HG02623 (cell line): ENCODE measurements at regions not wholly inside any gene's neighbourhood (a gene's known extent, or its start where the extent isn't known, plus 50 kb on each side); places are given as distances from the start of the nearest gene placed in this dataset.
A peak's percentile ranks its signal among the peaks of the same experiment; 100 is the strongest.

Source experiments
- ATAC-seq: cut with Tn5 transposase; IDR thresholded peaks from one replicate; pipeline ENCODE4 v1.9.1; 2021; ENCODE audit warnings: moderate library complexity; ENCODE audit not compliant: unreplicated experiment

DNA sequence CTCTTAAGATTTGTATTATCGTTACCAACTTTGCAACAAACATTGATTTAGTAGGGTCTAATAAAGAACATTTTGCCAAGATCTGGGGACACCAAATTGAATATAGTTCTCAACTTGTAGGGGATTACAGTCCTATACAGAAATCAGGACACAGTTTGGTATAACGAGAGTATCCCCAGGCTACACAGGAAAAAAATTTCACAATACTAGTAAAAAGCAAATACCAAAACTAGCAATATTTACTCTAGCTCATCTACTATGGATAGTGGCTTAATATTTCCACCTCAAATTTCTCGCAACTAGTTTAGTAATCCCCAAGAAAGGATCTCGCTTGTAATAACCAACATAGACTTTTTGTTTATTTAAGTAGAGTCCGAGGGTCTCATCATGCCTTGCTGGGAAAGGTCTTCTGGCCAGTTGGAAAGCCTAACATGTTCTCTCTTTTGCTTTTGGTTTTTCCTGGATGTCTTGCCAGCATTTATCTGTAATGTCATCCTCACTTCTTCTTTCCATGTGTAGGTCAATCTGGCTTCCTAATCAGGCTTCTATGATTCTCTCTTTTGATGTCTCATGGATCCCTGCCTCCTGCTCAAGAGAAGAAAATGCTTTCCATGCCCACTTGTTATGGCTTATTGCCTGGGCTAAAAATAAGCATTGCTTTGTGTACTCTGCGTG, 104.7 kb upstream of the KCNK2 start:
- no peak for ATAC-seq

DNA sequence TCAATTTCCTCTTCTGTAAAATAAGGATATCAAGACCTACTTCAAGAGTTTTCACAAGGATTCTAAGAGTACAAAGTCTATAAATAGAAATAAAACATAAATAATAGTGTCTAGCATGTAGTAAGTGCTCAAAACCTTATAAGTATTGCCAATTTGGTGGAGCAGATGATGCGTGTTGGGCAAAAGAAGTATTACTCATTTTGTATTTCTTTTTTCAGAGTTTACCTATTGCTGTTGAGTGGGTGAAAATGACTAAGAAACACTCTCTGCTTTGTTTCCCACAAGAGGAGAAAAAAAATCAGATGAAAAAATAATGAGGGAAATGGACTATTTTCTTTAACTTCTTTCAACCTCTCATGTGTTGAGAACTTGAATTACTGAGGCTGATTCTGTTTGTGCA, 103.3 kb upstream of the KCNK2 start:
- ATAC-seq, result no peak

GRCh38 chr1:214980921-214981320, 101.6 kb upstream of the KCNK2 start:
- ATAC-seq, result no peak

GRCh38 chr1:214983126-214983869, 99.2 kb upstream of the KCNK2 start:
- no peak for ATAC-seq

- no peak for ATAC-seq
Measured at GRCh38 chr1:214989341-214989740, 93.2 kb upstream of the KCNK2 start.

- no peak for ATAC-seq
Measured at GRCh38 chr1:214990619-214991018, 91.9 kb upstream of the KCNK2 start.

GRCh38 chr1:214991691-214992315, 90.7 kb upstream of the KCNK2 start:
- ATAC-seq, result no peak

DNA sequence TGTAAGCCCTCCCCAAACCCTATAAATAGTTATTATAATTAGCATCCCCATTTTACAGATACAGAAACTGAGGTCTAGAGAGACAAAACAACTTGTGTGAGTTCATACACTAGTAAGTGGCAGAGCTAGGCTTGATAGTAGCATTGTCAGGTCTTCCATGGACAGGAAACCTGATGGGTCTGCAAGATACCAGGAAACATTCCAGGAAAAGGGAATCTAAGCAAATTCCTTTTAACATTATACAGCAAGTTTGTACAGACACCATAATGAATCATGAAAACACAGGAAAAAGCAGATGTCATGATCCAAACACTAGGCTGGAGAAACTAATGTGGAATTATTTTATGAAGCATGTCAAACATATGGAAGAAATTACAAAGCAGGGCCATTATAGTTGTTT, 89.1 kb upstream of the KCNK2 start:
- ATAC-seq, result no peak

DNA sequence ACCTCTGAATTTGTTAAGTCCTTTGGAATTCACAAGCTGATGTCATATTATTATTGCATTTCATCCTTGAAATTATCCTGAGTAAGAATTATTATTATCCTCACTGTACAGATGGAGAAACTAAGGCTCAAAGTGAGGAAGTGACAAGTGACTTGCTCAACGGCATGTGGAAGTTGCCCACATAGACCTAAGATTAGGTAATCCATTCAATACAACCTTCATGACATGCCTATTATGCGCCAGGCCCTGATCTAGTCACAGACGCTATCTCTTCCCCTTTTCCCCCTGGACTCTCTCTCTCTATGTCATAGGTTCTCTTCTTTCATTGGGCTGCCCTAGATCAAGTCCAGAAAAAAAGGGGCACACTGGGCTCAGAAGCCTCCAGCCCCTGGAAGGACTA, 84.9 kb upstream of the KCNK2 start:
- no peak for ATAC-seq

DNA sequence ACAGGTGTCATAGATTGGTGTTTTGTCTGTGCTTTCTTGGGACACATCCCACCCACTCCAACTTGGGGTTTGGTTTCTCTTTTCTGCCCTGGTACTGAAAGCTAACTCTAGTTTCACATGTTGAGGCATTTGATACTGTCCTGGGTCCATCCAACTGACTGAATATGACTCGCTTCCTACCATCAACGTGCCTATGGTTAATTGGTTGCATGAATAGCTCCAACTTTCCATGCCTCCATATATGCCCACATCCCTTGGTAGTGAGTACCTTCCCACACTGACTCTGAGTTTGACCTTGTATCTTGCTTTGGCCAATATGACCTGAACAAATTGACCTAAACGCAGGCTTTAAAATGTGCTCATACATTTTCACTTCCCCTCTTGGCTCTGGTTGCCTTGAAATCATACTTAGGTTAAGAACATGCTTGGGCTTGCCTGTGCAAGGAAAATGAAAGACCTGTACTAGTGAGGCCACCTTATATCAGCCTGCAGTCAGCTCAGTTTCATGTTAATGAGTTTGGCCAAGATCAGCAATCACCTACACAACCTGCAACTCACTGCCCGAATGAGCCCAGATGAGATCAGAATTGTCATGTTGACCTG, 81.0 kb upstream of the KCNK2 start:
- peak; percentile 87 for ATAC-seq

DNA sequence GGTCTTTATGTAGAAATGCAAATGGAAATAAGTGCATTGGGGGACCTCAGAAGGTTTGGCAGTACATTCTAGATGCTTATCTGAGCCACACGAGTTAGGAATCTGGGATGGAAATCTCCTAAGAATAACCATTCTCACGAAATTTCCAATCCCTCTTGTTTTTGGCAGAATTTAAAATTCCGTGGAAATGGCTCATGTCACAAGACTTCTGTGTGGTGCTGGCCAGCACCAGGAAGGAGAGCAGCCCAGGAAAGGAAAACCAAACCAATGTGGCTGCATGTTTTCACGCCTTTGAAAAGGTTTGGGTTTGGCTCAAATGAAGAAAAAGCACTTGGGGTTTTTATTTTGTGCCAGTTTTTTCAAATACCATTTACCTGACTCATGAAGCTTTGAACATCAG, 80.1 kb upstream of the KCNK2 start:
- ATAC-seq, result no peak

- no peak for ATAC-seq
Measured at GRCh38 chr1:215003686-215004085, 78.9 kb upstream of the KCNK2 start.

GRCh38 chr1:215004121-215004827, 78.3 kb upstream of the KCNK2 start:
- no peak for ATAC-seq

DNA sequence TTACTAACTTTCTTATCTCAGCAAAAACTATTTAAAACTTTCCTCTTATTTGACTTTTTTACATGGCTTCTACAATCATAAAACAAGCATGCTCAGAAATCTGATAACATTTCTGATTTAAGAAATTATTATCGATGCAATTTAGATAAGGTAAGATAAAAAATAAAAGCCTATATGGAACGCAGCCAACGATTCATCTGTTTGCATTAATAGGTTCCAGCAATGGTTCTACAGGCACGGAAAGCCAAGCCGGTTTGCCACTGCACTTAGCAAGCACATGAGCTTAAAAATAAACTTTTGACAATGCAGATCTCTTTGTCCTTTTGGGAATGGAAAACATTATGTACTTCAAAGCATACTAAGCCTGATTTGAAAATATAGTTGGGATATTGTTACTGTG, 77.5 kb upstream of the KCNK2 start:
- no peak for ATAC-seq

- no peak for ATAC-seq
Measured at GRCh38 chr1:215005656-215006345, 76.7 kb upstream of the KCNK2 start.

DNA sequence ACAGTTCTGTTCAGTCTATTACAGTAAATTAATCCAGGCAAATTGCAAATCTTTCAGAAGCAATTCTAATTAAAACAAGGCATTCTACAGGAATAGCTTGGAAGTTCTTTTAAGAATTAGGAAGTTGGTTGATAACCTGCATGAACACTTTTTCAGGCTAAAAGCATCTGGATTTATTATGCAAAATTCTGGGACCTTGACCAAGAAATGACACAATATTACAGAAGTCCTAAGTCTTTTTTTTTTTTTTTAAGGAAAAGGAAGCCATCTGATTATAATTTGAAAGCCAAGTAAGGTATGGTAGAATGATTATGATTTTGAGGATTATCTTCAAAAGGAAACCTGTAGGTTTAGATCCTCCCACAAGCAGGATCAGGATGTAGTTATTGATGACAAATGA, 74.7 kb upstream of the KCNK2 start:
- no peak for ATAC-seq

DNA sequence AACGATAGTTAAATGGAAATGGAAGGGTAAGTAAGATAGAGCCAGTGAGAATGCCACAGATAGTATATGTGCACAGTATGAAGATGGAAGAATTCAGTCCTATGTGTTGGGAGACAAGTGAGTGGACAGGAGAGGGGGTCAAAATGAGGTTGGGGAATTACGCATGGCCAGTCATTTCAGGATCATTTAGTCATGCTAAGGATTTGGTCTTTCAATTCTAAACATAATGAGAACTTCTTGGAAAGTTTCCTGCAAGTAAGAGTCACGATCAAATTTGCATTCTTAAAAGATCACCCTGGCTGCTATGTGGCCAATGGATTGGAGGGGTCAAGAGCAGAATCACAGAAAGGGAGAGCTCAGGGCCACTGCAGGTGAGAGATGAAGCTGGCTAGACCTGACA, 64.0 kb upstream of the KCNK2 start:
- no peak for ATAC-seq

DNA sequence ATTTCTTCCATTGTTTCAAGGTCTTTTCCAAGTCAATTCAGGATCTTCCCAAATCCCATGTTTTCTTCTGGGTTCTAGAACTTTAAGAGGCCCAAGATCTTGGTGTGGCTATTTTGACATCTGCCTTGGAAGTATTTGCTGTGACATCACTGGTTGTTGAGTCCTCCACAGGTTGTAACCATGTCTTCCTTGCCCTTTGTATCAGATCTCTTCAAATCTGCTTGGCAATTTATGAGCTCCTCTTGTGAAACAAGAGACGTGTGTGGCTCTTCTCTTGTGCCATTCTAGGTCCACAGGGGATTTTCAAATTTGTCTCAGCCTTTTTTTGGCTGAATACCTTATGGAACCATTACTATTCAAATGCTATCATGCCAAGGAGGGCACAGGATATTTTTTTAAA, 60.3 kb upstream of the KCNK2 start:
- no peak for ATAC-seq

GRCh38 chr1:215022741-215023141, 59.8 kb upstream of the KCNK2 start:
- no peak for ATAC-seq

DNA sequence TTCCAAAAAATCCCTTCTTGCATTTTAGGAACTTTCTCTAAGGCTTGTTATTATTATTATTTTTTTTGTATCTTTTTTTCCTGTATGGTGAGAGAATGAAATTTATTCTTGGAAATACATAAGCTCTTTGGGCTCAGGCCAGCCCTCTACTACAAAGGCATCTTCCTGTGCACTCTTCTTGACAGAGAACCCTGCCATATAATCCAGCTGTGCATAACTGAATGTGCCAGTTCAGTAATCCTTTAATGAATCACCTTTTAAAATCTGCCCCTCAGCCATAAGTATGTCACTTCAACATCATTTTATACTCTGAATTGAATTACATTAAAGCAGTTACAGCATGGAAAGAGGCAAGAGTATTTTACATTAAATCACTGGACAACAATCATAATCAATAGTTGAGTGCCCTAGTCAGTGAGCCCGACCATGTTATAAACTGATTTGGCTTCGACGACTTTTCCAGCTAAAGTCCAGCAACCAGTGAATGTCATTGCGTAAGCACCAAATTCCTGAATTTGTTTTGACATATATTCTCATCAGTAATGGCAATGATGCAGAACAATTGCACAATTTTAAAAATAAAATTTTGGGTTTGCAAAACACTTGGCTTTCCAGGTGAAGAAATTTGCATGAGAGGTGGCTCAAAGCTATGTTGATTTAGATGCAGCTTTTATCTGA, 59.2 kb upstream of the KCNK2 start:
- no peak for ATAC-seq
